Middle frontal gyrus (tissue), 1 donor: ENCODE measurements at regions not wholly inside any gene's neighbourhood (a gene's known extent, or its start where the extent isn't known, plus 50 kb on each side); places are given as distances from the start of the nearest gene placed in this dataset.
"Not testable (repeated sequence)": the region's sequence is repeated elsewhere in the genome, so short reads cannot be mapped to it uniquely, and the experiment has no call there.

Source experiments
- DNase-seq: peaks from one replicate; pipeline ENCODE4 v3.0.0-alpha.2; 2015; ENCODE audit warnings: low spot score; ENCODE audit errors: extremely low spot score

GRCh38 chr10:20616056-20616671 is 280.9 kb downstream of the NEBL start:
- DNase-seq = no peak

GRCh38 chr10:20615395-20615794 is 281.7 kb downstream of the NEBL start:
- no peak for DNase-seq

GRCh38 chr10:20614911-20615310 is 282.2 kb downstream of the NEBL start:
- DNase-seq = no peak

- no peak for DNase-seq
These were observed 288.6 kb downstream of the NEBL start for GRCh38 chr10:20608503-20608902.

GRCh38 chr10:20606985-20607384 is 290.1 kb downstream of the NEBL start:
- DNase-seq = no peak

GRCh38 chr10:20601941-20602461 is 295.1 kb downstream of the NEBL start:
- DNase-seq = no peak

- no peak for DNase-seq
These were observed 298.5 kb downstream of the NEBL start for GRCh38 chr10:20598590-20598989.

GRCh38 chr10:20596911-20597310 is 300.2 kb downstream of the NEBL start:
- no peak for DNase-seq

GRCh38 chr10:20596065-20596755 is 300.9 kb downstream of the NEBL start:
- DNase-seq = no peak

GRCh38 chr10:20593649-20594048 is 303.5 kb downstream of the NEBL start:
- no peak for DNase-seq

- no peak for DNase-seq
These were observed 315.1 kb downstream of the NEBL start for GRCh38 chr10:20582041-20582440.

GRCh38 chr10:20573924-20574323 is 323.2 kb downstream of the NEBL start:
- DNase-seq = no peak

GRCh38 chr10:20555990-20556389 is 341.1 kb downstream of the NEBL start:
- not testable (repeated sequence) for DNase-seq

GRCh38 chr10:20552382-20552781 is 344.7 kb downstream of the NEBL start:
- no peak for DNase-seq

GRCh38 chr10:20551761-20552160 is 345.4 kb downstream of the NEBL start:
- no peak for DNase-seq

- no peak for DNase-seq
These were observed 360.9 kb downstream of the NEBL start for GRCh38 chr10:20535897-20536881.

- not testable (repeated sequence) for DNase-seq
These were observed 365.7 kb downstream of the NEBL start for GRCh38 chr10:20531241-20531883.

- no peak for DNase-seq
These were observed 375.9 kb downstream of the NEBL start for GRCh38 chr10:20521186-20521585.

GRCh38 chr10:20515654-20516053 is 381.5 kb downstream of the NEBL start:
- DNase-seq = no peak

GRCh38 chr10:20512631-20513030 is 384.5 kb downstream of the NEBL start:
- DNase-seq = no peak

GRCh38 chr10:20508921-20509320 is 388.2 kb downstream of the NEBL start:
- no peak for DNase-seq
